Loucy (cell line): ENCODE measurements at regions not wholly inside any gene's neighbourhood (a gene's known extent, or its start where the extent isn't known, plus 50 kb on each side); places are given as distances from the start of the nearest gene placed in this dataset.

ENCODE experiments used
- CTCF ChIP-seq: fragments of 200-600 bp; sonication (generic); conservative IDR thresholded peaks from 2 replicates; pipeline ENCODE4 v1.5.1; 2014; ENCODE audit warnings: mild to moderate bottlenecking, antibody characterized with exemption, low read length
- EZH2phosphoT487 ChIP-seq: fragments of 200-600 bp; IDR thresholded peaks from 2 replicates; pipeline ENCODE4 v1.6.1; 2018; ENCODE audit warnings: antibody characterized with exemption, mild to moderate bottlenecking, moderate library complexity, borderline replicate concordance

DNA sequence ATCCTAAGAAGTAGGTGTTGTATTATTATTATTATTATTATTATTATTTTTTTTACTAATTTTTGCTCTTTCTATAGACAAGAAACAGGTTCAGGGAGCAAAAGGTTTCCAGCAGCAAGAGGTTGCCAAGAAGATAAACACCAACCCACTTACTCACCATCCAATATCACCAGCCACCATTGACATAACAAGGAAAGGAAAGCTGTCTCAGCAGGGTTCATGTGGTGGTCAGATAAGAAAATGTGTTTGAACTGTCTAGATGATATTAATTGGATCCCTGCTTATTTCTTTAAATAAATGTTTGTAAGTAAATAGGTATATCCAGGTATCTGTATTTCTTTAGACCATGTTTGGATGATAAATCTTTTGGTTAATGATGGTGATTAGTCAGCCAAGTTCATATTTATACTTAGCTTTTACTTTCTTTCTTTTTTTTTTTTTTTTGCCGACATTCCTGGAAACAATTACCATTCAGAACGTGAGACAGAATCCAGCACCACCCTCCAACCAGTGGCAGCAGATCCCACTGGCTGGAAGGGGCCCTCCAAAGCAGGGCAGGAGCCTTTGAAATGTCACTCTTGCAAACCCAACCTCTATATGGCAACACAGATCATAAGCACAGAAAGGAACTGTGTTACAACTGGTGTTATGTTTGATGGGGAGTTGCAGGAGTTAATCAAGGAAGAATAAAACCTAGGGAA lies 139.2 kb upstream of the ECI2 start:
- TF ChIP-seq CTCF (no peak), EZH2phosphoT487 (no peak)
